GM23338 (cell line): ENCODE measurements at regions not wholly inside any gene's neighbourhood (a gene's known extent, or its start where the extent isn't known, plus 50 kb on each side); places are given as distances from the start of the nearest gene placed in this dataset.
A peak's percentile ranks its signal among the peaks of the same experiment; 100 is the strongest.

Experiments
- ATAC-seq: fragments of 200-7000 bp; cut with Tn5 transposase; 3 replicates; pipeline ENCODE4 v1.9.1; 2020
- DNase-seq: peaks from one replicate; pipeline ENCODE4 v3.0.0-alpha.2; 2015; ENCODE audit warnings: low spot score
- H2AFZ ChIP-seq: fragments of 200-600 bp; sonication (generic); 2 replicates; pipeline ENCODE4 v1.8.0; 2016; ENCODE audit warnings: antibody characterized with exemption, mild to moderate bottlenecking, moderate library complexity
- H3F3A ChIP-seq: fragments of 200-600 bp; sonication (generic); replicated peaks from 2 replicates; pipeline ENCODE4 v1.8.0; 2017; ENCODE audit warnings: antibody characterized with exemption, mixed run types, low read depth
- H3K27ac ChIP-seq: fragments of 200-600 bp; sonication (generic); 2 replicates; pipeline ENCODE4 v1.6.1; 2016; ENCODE audit warnings: low read depth
- H3K27me3 ChIP-seq: fragments of 200-600 bp; sonication (generic); 2 replicates; pipeline ENCODE4 v1.8.0; 2016; ENCODE audit warnings: mild to moderate bottlenecking, mixed run types, moderate library complexity; ENCODE audit not compliant: insufficient read depth
- H3K36me3 ChIP-seq: fragments of 200-600 bp; sonication (generic); 2 replicates; pipeline ENCODE4 v1.8.0; 2016; ENCODE audit warnings: mild to moderate bottlenecking; ENCODE audit not compliant: insufficient read depth
- H3K4me1 ChIP-seq: fragments of 200-600 bp; sonication (generic); 2 replicates; pipeline ENCODE4 v1.8.0; 2016; ENCODE audit warnings: mild to moderate bottlenecking, moderate library complexity; ENCODE audit not compliant: insufficient read depth
- H3K4me2 ChIP-seq: fragments of 200-600 bp; sonication (generic); 2 replicates; pipeline ENCODE4 v1.7.1; 2017; ENCODE audit warnings: mixed run types
- H3K4me3 ChIP-seq: fragments of 200-600 bp; sonication (generic); 2 replicates; pipeline ENCODE4 v1.6.1; 2016; ENCODE audit warnings: mixed run types
- H3K79me2 ChIP-seq: fragments of 200-600 bp; sonication (generic); replicated peaks from 2 replicates; pipeline ENCODE4 v1.8.0; 2017; ENCODE audit warnings: mild to moderate bottlenecking; ENCODE audit not compliant: insufficient read depth
- H3K9me2 ChIP-seq: fragments of 200-600 bp; sonication (generic); 2 replicates; pipeline ENCODE4 v1.8.0; 2017; ENCODE audit not compliant: insufficient read depth
- H4K20me1 ChIP-seq: fragments of 200-600 bp; sonication (generic); replicated peaks from 2 replicates; pipeline ENCODE4 v1.8.0; 2017; ENCODE audit warnings: mild to moderate bottlenecking; ENCODE audit not compliant: insufficient read depth
- H3K27ac Mint-ChIP-seq: 2 replicates; pipeline ENCODE4 v1.8.0; 2020; ENCODE audit warnings: inconsistent platforms, mild to moderate bottlenecking, moderate library complexity, mixed read lengths
- H3K27me3 Mint-ChIP-seq: 3 replicates; pipeline ENCODE4 v1.8.0; 2022; ENCODE audit warnings: low read depth, mild to moderate bottlenecking, moderate library complexity, mixed read lengths, inconsistent platforms; ENCODE audit not compliant: insufficient read depth, poor library complexity
- H3K36me3 Mint-ChIP-seq: 3 replicates; pipeline ENCODE4 v1.8.0; 2021; ENCODE audit warnings: low read depth, mild to moderate bottlenecking, inconsistent platforms, moderate library complexity, mixed read lengths
- H3K4me1 Mint-ChIP-seq: 3 replicates; pipeline ENCODE4 v1.8.0; 2020; ENCODE audit warnings: mild to moderate bottlenecking, inconsistent platforms, mixed read lengths
- H3K4me3 Mint-ChIP-seq: 3 replicates; pipeline ENCODE4 v1.8.0; 2021; ENCODE audit warnings: moderate library complexity, mild to moderate bottlenecking, inconsistent platforms, mixed read lengths
- H3K9me3 Mint-ChIP-seq: 3 replicates; pipeline ENCODE4 v1.8.0; 2020; ENCODE audit warnings: moderate library complexity, mild to moderate bottlenecking, inconsistent platforms, mixed read lengths
- EZH2 ChIP-seq: fragments of 200-600 bp; sonication (generic); IDR thresholded peaks from one replicate; pipeline ENCODE4 v1.8.0; 2017; ENCODE audit warnings: antibody characterized with exemption, mild to moderate bottlenecking, low read depth; ENCODE audit not compliant: unreplicated experiment
- NANOG ChIP-seq: IDR thresholded peaks from 2 replicates; pipeline ENCODE4 v1.6.1; 2016; ENCODE audit warnings: antibody characterized with exemption, borderline replicate concordance
- POLR2AphosphoS5 ChIP-seq: IDR thresholded peaks from 2 replicates; pipeline ENCODE4 v1.6.1; 2016; ENCODE audit warnings: antibody characterized with exemption, low read depth
- STAT1 ChIP-seq: IDR thresholded peaks from one replicate; pipeline ENCODE4 v1.6.1; 2016; ENCODE audit warnings: antibody characterized with exemption; ENCODE audit not compliant: unreplicated experiment
- ZNF331 ChIP-seq: fragments of 250-450 bp; sonication (Bioruptor Pico); IDR thresholded peaks from 2 replicates; pipeline ENCODE4 v1.5.0; 2020; ENCODE audit warnings: low read depth, mild to moderate bottlenecking, moderate library complexity
- TF ChIP-seq, protein P1 (sequence below): IDR thresholded peaks from one replicate; pipeline ENCODE4 v1.6.1; 2018; ENCODE audit warnings: antibody characterized with exemption; ENCODE audit not compliant: unreplicated experiment
- TF ChIP-seq, protein P2 (sequence below): IDR thresholded peaks from 2 replicates; pipeline ENCODE4 v1.6.1; 2016; ENCODE audit warnings: antibody characterized with exemption

DNA sequence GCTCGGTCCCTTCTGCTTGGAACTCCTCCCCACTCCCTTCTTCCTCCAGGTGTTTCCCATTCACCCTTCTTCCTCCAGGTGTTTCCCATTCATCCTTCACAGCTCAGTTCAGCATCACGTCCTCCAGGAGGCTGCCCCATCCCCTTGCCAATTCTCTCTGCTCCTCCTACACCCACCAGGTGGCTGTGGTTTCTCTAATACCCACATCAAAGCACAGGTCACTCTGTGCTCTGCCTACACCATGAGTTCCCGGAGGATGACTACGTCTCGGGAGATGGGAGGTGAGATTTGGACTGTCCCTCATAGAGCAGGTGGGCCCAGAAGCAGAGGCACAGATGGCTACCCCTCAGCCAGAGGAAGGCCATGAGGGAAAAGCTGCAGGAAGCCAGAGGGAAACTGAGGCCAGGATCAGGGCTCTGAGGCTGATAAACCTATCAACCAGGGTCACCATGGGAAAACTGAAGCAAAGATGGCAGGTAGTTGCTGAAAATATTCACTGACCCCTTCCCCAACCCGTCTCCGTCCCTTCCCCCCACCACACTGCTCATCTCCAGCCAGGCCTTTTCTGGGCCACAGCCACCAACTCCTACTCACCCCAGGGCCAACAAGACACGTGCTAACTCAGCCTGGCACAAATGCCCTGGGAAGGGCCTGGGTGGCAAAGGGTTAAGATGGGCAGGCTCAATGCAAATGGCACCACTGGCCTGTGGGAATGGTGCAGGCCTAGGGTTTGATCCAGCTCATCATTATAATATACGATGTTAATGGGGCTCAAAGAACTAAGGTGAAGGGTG, 56.6 kb upstream of the CPXM2 start:
- peaks cover 4% of the 10 kb centered on the region for H3K27me3 Mint-ChIP-seq
- H3K4me3 ChIP-seq: no peak overlapping the region
- H4K20me1 ChIP-seq: no peaks in the 10 kb centered on the region
- no peak overlapping the region for H2AFZ ChIP-seq
- TF ChIP-seq, protein P1, sequence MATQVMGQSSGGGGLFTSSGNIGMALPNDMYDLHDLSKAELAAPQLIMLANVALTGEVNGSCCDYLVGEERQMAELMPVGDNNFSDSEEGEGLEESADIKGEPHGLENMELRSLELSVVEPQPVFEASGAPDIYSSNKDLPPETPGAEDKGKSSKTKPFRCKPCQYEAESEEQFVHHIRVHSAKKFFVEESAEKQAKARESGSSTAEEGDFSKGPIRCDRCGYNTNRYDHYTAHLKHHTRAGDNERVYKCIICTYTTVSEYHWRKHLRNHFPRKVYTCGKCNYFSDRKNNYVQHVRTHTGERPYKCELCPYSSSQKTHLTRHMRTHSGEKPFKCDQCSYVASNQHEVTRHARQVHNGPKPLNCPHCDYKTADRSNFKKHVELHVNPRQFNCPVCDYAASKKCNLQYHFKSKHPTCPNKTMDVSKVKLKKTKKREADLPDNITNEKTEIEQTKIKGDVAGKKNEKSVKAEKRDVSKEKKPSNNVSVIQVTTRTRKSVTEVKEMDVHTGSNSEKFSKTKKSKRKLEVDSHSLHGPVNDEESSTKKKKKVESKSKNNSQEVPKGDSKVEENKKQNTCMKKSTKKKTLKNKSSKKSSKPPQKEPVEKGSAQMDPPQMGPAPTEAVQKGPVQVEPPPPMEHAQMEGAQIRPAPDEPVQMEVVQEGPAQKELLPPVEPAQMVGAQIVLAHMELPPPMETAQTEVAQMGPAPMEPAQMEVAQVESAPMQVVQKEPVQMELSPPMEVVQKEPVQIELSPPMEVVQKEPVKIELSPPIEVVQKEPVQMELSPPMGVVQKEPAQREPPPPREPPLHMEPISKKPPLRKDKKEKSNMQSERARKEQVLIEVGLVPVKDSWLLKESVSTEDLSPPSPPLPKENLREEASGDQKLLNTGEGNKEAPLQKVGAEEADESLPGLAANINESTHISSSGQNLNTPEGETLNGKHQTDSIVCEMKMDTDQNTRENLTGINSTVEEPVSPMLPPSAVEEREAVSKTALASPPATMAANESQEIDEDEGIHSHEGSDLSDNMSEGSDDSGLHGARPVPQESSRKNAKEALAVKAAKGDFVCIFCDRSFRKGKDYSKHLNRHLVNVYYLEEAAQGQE: no peak
- H3K36me3 Mint-ChIP-seq: no peaks in the 10 kb centered on the region
- DNase-seq (peak; percentile 13), ATAC-seq (no peak; the same call in 2 of the 3 replicates)
- no peaks in the 10 kb centered on the region for H3F3A ChIP-seq
- no peak overlapping the region for H3K4me2 ChIP-seq
- H3K4me1 ChIP-seq: 0 out of 2 replicates have a peak, but pooled peaks cover 3% of the 10 kb centered on the region
- no peaks in the 10 kb centered on the region for H3K27me3 ChIP-seq
- no peak overlapping the region for H3K27ac ChIP-seq
- no peaks in the 10 kb centered on the region for H3K9me2 ChIP-seq
- H3K4me1 Mint-ChIP-seq: peaks cover 16% of the 10 kb centered on the region
- H3K79me2 ChIP-seq: no peaks in the 10 kb centered on the region
- H3K36me3 ChIP-seq: no peaks in the 10 kb centered on the region
- H3K4me3 Mint-ChIP-seq: no peak overlapping the region
- H3K27ac Mint-ChIP-seq: no peak overlapping the region
- no peaks in the 10 kb centered on the region; the same call in 2 of the 3 replicates for H3K9me3 Mint-ChIP-seq

DNA sequence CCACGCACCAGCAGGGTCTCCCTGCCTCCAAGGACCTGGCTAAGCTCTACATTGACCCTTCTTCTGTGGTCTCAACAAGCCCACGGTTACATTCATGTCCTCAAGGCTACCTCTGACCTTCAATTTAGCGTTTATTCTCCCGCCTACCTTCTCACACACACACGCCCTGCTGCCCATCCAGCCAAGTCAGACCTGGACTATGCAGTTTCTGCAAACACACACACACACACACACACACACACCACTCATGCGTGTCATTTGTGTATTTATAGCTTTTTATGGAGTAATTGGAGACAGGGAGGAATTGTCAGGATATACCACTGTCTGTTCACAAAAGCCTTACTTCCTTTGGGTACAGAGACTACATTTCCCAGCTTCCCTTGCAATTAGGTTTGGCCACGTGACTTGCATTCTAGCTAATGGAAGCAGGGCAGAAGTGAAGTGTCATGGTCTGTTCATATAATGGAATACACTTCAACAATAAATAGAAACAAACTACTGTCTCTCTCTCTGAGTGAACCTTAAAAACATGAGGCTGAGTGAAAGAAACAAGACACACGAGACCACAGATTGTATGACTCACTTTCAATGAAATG, 53.8 kb upstream of the CPXM2 start:
- no peaks in the 10 kb centered on the region for H3K36me3 Mint-ChIP-seq
- H3K4me2 ChIP-seq: no peak overlapping the region
- no peaks in the 10 kb centered on the region for H3K79me2 ChIP-seq
- no peaks in the 10 kb centered on the region for H3K27me3 ChIP-seq
- no peaks in the 10 kb centered on the region; the same call in 2 of the 3 replicates for H3K9me3 Mint-ChIP-seq
- H3K36me3 ChIP-seq: no peaks in the 10 kb centered on the region
- TF ChIP-seq, protein P2, sequence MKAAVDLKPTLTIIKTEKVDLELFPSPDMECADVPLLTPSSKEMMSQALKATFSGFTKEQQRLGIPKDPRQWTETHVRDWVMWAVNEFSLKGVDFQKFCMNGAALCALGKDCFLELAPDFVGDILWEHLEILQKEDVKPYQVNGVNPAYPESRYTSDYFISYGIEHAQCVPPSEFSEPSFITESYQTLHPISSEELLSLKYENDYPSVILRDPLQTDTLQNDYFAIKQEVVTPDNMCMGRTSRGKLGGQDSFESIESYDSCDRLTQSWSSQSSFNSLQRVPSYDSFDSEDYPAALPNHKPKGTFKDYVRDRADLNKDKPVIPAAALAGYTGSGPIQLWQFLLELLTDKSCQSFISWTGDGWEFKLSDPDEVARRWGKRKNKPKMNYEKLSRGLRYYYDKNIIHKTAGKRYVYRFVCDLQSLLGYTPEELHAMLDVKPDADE: peak; percentile 68
- TF ChIP-seq POLR2AphosphoS5 (no peak), STAT1 (no peak), ZNF331 (CRISPR knock-in tag) (no peak), EZH2 (no peak), NANOG (no peak)
- H3K4me3 ChIP-seq: no peak overlapping the region
- H3K4me3 Mint-ChIP-seq: no peak overlapping the region
- H4K20me1 ChIP-seq: no peaks in the 10 kb centered on the region
- no peak overlapping the region for H3K27ac ChIP-seq
- H2AFZ ChIP-seq: peak overlapping the region; percentile 7; the same call in 1 of the 2 replicates
- DNase-seq (peak; percentile 64), ATAC-seq (peak; percentile 82)
- H3F3A ChIP-seq: no peaks in the 10 kb centered on the region
- H3K4me1 ChIP-seq: 0 out of 2 replicates have a peak, but pooled peaks cover 3% of the 10 kb centered on the region
- H3K27ac Mint-ChIP-seq: peak overlapping the region; percentile 80
- peaks cover 4% of the 10 kb centered on the region for H3K27me3 Mint-ChIP-seq
- H3K4me1 Mint-ChIP-seq: peaks cover 23% of the 10 kb centered on the region
- H3K9me2 ChIP-seq: no peaks in the 10 kb centered on the region
